CD4-positive, alpha-beta T cell treated with Interferon alpha-2 for 1 hour (primary cell): ENCODE measurements at regions not wholly inside any gene's neighbourhood (a gene's known extent, or its start where the extent isn't known, plus 50 kb on each side); places are given as distances from the start of the nearest gene placed in this dataset.

ENCODE experiments used
- DNase-seq, 2 donors: peaks; one replicate each; pipeline ENCODE4 v3.0.0-alpha.2; 2020 to 2022

DNA sequence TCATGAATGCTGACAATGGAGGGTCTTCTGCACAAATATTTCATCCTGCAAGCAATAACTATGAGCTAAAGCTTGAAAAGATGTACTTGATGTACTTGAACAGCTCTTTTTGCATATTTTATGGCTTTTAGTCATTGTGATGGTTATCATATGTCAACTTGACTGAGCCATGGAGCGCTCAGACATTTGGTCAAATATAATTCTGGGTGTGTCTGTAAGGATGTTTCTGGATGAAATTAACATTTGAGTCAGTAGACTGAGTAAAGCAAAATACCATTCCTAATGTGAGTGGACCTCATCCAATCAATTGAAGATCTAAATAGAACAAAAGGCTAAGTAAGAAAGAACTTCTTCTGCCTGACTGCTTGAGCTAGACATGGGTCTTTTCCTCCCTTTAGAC lies 509.0 kb downstream of the BCL11A start:
- no peak for DNase-seq

DNA sequence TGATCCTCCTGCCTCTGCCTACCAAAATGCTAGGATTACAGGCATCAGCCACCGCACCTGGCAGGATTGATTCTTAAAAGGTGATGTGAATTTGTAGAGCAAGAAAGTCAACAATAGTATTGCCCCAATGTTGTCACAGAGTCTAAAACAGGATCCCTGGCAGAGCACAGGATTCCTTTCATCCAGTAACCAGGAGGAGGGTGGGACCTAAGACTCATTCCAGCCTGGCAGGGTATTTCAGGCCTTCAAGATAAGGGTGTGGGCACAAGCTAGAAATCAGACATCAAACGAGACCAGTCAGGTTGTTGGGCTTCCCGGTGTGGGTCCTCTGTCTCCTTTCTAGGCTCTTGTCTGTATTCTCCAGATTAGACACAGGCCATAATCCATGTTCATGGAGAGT lies 511.4 kb downstream of the BCL11A start:
- no peak for DNase-seq

DNA sequence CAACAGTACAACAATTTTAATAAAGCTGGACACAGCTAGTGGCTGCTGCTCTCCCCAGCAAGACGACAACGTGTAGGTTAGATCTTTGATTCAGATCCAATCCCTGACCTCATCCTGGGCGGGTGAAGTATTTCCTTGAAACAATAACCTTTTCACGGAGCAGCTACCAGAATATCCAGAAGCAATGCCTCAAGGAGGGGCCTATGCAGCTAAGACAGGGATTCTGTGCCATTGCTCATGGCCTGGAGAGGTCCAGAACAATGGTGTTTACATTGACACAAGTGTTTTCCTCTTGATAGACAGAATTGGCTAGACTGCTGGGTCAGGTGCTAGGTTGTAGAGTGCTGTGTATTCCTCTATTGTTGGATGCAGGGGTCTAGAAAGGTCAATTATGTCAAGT lies 520.1 kb downstream of the BCL11A start:
- no peak for DNase-seq

DNA sequence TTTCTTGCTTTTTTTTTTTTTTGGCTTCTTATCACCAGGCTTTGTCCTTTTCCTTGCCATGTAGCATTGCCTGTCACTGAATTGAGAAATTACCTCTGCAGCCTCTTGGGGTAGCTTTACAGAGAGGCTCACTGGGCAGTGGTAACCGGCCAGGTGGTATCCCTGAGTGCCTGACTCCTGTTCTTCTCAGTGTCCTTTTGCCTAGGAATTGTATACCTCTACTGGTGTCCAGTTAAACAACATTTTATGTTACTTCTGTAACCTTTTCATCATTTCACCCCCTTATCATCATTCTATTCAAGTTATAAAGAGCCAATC lies 523.9 kb downstream of the BCL11A start:
- DNase-seq, result no peak

DNA sequence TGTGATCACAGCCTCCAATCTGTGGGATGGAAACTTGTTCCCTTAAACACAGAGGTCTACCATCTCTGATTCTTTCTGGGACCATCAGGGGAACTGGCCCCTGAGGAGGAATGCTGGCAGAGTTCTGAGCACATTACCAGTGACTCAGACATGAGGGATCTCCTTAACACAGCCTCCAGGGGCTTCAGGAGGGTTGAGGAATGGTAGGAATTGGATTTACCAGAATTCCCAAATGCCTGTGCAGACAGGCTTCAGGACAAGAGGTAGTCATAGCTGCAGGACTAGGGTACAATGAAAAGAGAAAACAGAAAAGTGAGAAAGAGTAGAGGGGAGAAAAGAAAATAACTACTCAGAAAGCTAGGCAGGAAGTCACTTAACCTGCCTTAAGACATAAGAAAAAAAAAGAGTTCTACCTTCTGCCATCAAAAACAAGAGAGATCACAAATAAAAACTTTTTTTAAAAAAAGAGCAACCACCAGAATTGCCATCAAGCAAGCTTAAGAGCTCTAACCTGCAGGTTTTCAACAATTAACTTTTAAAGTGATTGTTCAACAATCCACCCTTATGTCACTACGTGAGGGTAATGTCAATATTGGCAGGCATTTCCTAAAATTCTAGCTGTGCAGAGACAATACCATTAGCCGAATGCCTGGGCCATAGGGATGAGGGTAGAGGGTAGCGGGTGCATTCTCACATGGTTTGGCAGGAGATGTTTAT lies 524.4 kb downstream of the BCL11A start:
- no peak for DNase-seq

DNA sequence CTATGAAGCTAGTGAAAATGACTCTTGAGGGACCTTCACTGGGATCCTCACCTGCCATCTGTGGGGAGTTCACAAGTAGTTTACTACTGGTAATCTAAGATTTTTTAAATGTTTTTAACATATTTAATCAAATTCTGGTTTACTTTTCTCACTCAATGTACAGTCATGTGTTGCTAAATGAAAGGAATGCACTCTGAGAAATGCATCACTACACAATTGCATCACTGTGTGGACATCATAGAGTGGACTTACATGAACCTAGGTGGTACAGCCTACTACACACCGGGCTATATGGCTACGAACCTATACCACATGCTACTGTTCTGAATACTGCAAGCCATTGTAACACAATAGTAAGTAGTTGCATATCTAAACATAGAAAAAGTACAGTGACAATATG lies 528.0 kb downstream of the BCL11A start:
- no peak for DNase-seq

DNA sequence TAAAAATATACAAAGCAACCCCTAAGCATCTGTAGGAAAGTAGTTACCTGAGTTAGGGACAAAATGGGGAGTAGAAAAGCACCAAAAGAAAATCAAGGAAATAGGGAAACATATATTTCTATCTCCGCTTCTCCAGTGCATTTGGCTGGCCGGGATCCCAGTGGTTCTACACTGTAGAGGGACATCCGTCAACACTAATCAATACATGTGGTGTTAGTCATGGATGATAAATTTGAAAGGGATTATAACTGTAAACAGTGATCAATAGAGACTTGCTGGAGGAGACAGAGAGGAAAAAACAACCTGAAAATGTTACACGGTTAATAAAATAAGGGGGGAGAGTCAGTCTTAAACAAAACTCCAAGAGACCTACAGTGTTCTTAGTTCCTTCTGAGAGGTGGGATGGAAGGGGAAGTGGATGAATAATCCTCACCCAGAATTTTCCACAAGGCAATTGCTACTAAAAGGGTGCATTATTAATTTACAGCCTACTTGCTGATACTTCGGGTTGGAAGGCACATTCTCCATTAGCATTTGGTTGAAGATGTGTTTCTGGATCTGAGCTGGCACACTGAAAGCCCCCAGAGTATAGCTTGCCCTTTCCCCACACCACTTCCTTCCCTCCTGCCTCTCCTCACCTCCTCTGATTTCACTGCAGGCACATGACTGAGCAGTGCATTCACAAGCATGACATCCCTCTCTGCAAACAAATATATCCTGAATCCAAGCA lies 530.0 kb downstream of the BCL11A start:
- no peak for DNase-seq

DNA sequence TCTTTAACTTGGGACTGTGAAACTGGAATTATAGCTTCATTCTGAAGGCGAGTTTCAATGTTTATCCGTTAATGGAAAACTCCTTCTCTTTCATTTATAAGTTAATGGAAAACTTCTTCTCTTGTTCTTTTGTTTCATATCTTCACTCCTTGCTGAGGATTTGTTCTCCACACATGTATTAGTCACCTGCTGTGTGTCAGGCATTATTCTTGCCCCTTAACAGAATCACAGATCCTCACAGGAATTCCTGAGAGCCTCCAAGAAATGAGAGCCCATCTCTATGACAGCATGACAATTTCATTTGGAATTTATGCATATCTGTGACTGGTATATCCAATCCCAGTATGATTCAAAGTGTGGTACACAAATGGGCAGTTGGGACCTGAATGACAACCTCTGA lies 545.8 kb downstream of the BCL11A start:
- no peak for DNase-seq

DNA sequence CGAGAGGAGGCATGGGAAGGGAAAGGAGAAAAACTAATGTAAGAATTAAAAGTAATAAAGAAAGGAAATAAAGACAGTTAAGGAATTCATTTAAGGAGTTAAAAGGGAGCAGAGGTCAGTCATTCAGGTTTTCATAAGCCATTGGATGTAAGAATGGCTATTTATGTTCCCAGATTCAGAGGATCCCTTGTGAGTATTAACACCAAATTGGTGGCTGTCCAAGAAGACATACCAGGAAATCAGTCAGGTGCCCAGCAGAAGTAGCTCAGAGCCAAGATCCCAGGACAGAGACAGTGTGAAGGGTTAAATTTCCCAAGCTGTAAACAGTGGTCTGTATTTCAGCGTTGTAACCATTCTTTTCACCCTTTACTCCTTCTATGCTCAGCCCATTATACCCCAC lies 550.4 kb downstream of the BCL11A start:
- no peak for DNase-seq

DNA sequence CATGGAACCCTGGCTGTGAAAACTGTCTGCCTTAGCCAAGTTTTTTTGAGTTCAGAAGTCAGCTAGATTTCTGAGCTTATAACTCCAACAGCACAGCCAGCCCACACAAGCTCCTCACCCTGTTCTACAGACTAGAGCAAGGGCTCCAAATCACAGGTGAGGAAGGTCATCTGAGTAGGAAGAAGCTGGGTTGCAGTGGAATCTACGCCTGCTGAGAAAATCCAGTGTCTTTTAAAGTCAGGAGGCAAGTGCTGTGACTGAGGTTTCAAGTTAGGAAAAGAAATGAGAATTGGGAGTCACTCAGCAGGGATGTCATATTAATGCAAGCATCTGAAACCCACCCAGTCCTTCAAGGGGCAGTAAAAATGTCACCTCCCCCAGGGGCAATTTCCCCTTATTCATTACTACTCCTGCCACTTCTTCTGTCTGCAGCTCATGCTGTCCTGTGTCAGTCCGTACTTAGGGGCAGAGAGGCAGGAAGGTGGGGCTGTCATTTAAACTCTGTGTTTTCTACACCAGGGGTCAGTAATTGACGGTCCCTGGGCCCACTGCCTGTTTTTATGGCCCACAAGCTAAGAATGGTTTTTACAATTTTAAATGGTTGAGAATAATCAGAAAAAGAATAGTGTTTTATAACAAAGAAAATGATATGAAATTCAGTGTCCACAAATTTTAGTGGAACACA lies 551.1 kb downstream of the BCL11A start:
- no peak for DNase-seq

DNA sequence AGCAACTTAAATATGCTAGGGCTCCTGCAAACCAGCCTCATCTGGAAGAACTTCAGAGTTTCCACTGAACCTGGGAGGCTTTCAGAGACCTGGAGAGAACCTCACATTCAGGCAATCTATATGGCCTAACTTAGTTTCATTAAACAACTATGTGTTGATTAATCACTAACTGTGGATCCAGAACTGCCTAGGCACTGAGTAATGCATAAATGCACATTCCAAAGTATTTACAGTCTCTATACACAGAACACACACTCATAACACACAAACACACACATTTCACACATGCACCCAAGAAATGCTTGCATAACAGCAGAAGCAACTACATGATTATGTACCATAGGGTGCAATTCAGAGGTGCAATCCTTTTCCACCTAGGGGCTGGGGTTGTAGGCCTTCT lies 552.8 kb downstream of the BCL11A start:
- no peak for DNase-seq

DNA sequence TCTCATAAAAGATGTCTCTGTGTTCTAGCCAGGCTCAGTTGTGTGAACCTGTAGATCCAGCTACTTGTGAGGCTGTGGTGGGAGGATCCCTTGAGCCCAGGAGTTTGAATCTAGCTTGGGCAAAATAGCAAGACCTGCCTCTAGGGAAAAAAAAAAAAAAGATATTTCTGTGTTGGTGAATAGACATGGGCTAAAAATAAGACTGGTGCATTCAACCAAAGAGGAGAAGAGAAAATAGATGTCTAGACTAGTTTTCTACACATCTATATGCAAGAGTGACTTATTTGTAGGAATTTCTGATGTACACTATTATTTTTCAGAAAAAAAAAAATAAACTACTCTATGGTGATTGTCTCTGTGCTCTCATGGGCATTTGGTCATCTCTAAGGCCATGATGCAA lies 555.1 kb downstream of the BCL11A start:
- no peak for DNase-seq

DNA sequence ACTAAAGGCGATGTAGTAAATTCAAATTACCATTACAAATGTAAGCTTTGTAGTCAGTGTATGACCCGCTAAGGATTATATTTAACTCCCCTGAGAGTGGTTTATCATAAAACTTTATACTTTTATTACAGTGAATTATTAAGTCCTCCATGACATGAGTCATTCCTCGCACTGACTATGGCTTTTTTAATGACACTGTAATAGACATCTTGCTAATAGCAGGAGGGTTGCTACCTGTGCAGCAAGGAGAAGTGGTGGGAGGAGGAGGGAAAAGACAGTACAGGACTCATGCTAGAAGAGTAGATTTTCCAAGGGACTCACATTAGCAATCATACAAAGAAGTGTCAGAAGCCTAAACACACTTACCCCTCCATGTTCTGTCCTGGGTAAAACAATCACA lies 556.1 kb downstream of the BCL11A start:
- DNase-seq, result no peak

DNA sequence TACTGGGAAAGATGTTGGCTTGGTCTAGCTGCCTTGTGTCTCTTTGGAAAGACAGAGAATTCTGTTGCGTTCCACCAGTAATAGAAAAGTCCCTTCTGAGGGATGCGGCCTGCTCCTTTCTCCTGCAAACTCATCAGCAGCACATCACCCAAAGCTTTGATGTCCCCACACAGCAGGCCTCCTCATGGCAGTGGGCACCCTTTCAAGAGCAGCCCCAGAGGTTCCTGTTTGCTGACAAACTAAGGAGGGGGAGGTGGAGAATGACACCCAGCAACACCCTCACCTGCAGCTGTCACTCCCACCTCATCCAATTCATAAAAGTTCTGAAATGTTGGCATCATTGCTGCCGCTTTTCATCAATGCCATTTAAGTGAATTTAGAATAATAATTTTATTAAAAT lies 556.6 kb downstream of the BCL11A start:
- no peak for DNase-seq

DNA sequence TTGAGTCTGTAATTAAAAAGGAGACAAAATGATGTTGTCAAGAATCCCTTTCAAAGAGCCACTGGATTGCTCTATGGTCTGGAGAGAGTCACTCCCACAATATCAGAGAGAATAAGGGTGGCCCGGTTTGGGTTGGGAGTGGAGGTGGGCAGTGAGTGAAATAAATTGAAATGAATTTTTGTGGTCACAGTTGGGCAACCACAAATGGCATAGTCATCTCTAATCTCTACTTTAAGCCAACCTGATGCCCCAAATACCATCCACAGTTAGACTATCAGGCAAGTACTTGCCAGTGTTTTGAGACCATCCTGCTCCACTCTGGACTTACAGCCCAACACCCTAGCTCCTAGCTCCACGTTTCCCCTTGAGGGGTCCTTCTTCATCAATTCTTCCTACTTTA lies 559.7 kb downstream of the BCL11A start:
- no peak for DNase-seq

DNA sequence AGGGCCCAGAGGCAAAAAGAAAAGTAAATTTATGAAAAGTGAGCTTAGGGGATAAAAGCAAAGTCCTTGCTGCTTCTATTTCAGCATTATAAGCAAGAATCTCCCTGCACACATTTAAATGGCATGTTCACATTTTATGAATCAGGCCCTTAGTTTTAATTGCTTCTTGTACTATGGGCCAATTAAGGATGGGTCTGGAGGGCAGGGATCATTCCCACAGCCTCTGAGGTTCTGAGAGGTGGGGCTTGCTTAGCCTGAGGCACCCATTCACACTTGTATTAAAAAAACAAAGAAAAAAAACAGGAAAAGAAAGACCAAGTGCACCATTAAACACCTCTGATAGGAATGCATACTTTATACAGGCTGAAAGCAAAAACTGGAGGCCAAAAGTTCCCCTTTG lies 565.1 kb downstream of the BCL11A start:
- DNase-seq, result no peak

DNA sequence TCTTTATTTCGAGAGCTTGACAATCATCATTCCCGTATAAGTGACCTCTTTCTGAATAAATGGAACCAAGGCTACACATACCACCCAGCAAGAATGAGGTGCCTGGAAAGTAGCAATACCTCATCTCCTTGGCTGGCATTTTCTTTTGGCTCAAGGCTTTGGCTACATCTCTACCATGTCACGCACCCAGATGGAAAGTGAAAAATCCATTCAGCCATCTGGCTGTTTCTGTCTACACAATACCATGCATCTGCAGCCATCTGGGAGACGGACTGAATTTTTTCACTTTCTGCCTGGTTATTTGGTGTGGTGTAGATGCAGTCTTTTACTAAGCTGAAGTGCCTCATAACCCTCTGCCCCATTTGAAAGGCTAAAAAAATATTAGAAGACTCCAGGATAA lies 566.9 kb downstream of the BCL11A start:
- no peak for DNase-seq

DNA sequence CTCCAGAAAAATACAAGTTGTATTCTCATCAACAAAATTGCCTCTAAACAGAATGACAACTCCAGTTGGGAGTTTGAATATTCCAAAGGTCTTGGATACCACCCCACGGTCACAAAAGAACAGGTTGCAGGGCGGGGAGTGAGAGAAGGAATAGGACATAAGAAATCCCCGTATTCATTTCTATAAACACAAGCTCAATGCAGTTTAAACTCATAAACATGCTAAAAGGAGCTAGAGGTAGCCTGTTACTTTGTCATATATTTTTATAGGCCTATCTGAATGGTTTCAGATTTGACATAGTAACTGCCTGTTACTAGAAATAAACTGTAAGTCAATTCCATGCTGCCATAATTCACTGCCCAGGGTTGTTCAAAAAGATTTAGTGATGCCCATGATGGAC lies 567.5 kb downstream of the BCL11A start:
- DNase-seq, result no peak

DNA sequence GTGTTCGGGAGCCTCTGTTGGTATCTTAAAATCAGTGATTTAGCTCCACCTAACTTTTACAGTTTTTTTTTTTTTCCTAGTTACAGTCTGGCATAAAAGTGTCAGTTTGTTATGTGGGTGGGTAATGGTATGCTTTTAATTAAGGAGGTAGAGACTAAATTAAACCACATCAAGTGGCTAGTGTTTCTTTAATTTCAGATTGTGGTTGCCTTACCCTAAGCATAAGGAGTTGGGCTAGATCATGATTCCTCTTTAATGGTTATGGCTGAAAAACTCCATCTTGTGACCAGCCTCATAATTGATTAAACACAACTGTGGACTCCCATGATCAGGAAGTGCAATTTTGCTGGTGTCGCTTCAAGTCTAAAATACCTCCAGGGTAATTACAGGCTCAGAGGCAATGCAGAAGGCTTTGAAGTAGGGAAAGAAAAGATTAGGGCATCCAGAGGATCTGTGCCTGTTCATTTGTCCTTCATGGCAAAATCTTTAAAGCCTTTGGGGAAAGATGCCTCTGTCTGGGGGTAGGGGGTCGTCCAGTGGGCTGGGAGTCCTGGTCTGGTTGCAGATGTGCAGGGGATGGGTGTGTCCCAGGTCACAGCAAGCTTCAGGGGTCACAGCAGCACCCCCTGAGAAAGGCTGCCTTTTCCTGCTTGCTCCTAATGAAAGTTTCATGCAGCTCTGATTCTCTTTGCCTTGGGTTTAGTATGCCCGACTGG lies 579.2 kb downstream of the BCL11A start:
- no peak for DNase-seq

DNA sequence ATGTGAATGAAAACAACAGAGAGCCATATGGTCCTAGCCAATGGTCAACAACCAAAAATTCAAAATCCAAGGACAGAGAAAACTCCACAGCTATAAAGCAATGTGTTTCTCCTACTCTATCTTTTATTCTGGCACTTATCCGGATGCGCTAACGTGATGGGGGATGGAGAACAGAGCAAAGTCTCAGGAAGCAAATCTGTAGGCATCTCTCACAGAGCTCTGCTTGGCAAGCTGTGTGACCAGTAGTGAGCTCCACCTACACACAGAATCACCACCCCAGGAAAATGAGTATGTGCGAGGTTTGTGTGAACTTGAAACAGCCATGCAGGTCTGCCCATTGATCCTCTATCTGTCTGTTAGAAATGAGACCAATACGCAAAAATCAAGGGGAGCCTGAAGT lies 584.3 kb downstream of the BCL11A start:
- no peak for DNase-seq

DNA sequence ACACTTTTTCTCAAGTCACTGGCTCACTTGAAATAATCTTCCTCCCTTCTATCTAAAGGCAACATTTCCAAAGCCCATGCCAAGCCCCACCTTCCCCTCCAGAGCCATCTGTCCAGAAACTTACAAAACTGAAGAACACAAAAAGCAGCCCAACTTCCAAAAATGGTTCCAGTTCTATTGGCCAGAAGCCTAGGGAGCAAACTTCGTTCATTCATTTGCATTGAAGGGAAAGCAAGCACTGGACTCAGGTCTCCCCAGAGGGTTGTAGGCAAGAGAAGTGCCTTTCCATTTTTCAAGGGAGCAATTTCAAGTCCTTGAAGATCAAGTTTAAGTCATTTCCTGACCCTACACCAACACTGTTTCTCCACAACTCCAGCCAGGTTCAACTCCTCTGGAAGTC lies 585.0 kb downstream of the BCL11A start:
- DNase-seq, result no peak

DNA sequence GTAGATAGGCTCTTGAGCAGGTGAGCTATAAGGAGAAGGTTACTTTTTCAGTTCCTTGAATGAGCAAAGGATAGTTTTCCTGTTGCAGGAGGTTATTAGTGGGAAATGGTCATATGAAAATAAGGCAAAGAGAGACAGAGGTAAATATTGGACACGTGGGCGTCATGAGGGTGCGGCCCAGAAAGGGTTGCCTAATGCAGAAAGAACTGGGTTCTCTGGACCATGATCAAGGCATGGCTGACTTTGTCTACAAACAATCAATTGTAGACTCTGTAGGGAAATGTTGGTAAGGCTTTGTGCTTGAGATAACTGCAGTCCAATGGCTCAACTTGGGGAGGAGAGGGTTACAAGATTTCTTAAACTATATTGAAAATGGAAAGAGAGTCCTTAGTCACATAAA lies 585.8 kb downstream of the BCL11A start:
- no peak for DNase-seq

DNA sequence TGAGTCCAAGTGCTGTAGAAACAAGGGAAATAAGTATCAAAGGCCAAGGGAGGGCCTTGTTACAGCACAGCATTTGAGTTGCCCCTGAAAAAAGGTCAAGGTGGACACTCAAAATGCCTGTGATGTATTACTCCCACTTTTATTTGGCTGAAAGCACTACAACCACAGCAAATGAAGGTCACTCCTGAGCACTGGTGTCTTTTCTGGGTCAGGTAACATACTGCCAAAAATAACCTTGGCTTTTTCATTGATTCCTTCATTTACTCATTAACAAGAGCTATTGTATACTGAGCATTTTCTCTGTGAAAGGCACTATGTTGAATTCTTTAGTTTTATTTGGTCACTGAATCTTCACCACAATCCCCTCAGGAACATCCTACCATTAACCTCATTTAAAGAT lies 590.3 kb downstream of the BCL11A start:
- DNase-seq, result no peak

DNA sequence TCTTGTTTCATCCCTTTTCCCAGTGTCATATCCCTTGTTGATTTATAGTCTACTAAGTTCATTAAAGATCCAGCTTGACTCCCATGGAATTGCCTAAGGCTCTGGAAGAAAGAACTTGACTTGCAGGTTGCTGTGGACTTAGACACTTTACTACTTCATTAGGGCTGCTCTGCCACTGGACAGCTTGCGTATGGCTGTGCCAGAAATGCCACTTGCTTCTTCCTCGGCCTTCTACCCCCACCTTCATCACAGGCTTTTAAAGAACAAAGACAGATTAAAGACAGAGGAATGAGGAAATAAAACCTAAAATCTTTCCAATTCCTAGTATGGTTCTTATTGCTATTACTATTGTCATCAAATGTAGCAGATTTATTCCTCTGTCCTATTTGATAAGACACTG lies 591.7 kb downstream of the BCL11A start:
- DNase-seq, result no peak
